GM23248 (cell line): ENCODE measurements at regions not wholly inside any gene's neighbourhood (a gene's known extent, or its start where the extent isn't known, plus 50 kb on each side); places are given as distances from the start of the nearest gene placed in this dataset.

Experiments used
- EZH2 ChIP-seq: fragments of 200-600 bp; sonication (generic); IDR thresholded peaks from 2 replicates; pipeline ENCODE4 v1.6.1; 2018; ENCODE audit warnings: antibody characterized with exemption, mild to moderate bottlenecking; ENCODE audit not compliant: insufficient read depth, poor library complexity, severe bottlenecking
- EZH2phosphoT487 ChIP-seq: fragments of 200-600 bp; sonication (generic); IDR thresholded peaks from 2 replicates; pipeline ENCODE4 v1.6.1; 2018; ENCODE audit warnings: antibody characterized with exemption, moderate library complexity, mild to moderate bottlenecking, low read depth; ENCODE audit not compliant: insufficient read depth

- TF ChIP-seq EZH2phosphoT487 (no peak), EZH2 (no peak)
Observed at GRCh38 chr20:50305636-50306477, 115.2 kb downstream of the CEBPB start.
